Breast epithelium (tissue), 4 donors: ENCODE measurements at regions not wholly inside any gene's neighbourhood (a gene's known extent, or its start where the extent isn't known, plus 50 kb on each side); places are given as distances from the start of the nearest gene placed in this dataset.

Experiments
- DNase-seq, 2 donors: peaks; one replicate each; pipeline ENCODE4 v3.0.0-alpha.2; 2019; ENCODE audit warnings: low spot score in 2 of 2
- H3K27ac ChIP-seq, 2 donors: fragments of 200-600 bp; sonication (generic) in 1 of 2; one replicate each; pipeline ENCODE4 v1.5.1; 2016 to 2019; ENCODE audit warnings: mild to moderate bottlenecking in 1 of 2
- H3K27me3 ChIP-seq, 2 donors: fragments of 200-600 bp; sonication (generic) in 1 of 2; one replicate each; pipeline versions ENCODE4 v1.5.1 to v1.6.0; 2017 to 2019; ENCODE audit warnings: control low read depth in 1 of 2, mild to moderate bottlenecking in 1 of 2
- H3K36me3 ChIP-seq: fragments of 200-600 bp; one replicate; pipeline ENCODE4 v1.5.1; 2019
- H3K4me1 ChIP-seq, 2 donors: fragments of 200-600 bp; sonication (generic); one replicate each; pipeline ENCODE4 v1.5.1; 2016 to 2019; ENCODE audit warnings: control low read depth in 1 of 2
- H3K4me3 ChIP-seq, 3 donors: fragments of 200-600 bp; sonication (generic); 1 replicate in 2 of 3; 2 replicates in 1 of 3; pipeline ENCODE4 v1.5.1; 2016 to 2019; ENCODE audit warnings: mild to moderate bottlenecking in 3 of 3, moderate library complexity in 2 of 3
- H3K9me3 ChIP-seq, 2 donors: fragments of 200-600 bp; sonication (generic) in 1 of 2; one replicate each; pipeline ENCODE4 v1.5.1; 2016 to 2019; ENCODE audit warnings: control low read depth in 1 of 2
- CTCF ChIP-seq, 3 donors: fragments of 450-650 bp; IDR thresholded peaks; one replicate each; pipeline ENCODE4 v1.5.1; 2016 to 2017; ENCODE audit warnings: antibody characterized with exemption in 3 of 3, mild to moderate bottlenecking in 3 of 3, moderate library complexity in 3 of 3
- POLR2A ChIP-seq: fragments of 450-650 bp; IDR thresholded peaks from one replicate; pipeline ENCODE4 v1.6.1; 2016; ENCODE audit warnings: antibody characterized with exemption, mild to moderate bottlenecking, moderate library complexity
- POLR2AphosphoS5 ChIP-seq, 3 donors: sonication (generic); formaldehyde crosslinking; IDR thresholded peaks; one replicate each; pipeline ENCODE4 v1.6.1; 2017; ENCODE audit warnings: antibody characterized with exemption in 3 of 3
- intact Hi-C: fragments of 100-400 bp; cut with DNase I; formaldehyde crosslinking; loops from one replicate; pipeline ENCODE4 v1.15.1; 2023; ENCODE audit warnings: low total_unique reads

GRCh38 chr14:94890785-94891184 lies 120.9 kb upstream of the GSC start:
- no peak overlapping the region for H3K27ac ChIP-seq
- H3K27me3 ChIP-seq: peaks cover 0 to 2% of the 10 kb centered on the region in 2 donors
- no peak for DNase-seq
- intact Hi-C loops: no loop called here
- H3K4me1 ChIP-seq: no peaks in the 10 kb centered on the region
- no peak for TF ChIP-seq CTCF (IDR thresholded peaks at IDR 0.05)
- no peak overlapping the region for H3K4me3 ChIP-seq
- no peaks in the 10 kb centered on the region for H3K9me3 ChIP-seq
- H3K36me3 ChIP-seq: no peaks in the 10 kb centered on the region

DNA sequence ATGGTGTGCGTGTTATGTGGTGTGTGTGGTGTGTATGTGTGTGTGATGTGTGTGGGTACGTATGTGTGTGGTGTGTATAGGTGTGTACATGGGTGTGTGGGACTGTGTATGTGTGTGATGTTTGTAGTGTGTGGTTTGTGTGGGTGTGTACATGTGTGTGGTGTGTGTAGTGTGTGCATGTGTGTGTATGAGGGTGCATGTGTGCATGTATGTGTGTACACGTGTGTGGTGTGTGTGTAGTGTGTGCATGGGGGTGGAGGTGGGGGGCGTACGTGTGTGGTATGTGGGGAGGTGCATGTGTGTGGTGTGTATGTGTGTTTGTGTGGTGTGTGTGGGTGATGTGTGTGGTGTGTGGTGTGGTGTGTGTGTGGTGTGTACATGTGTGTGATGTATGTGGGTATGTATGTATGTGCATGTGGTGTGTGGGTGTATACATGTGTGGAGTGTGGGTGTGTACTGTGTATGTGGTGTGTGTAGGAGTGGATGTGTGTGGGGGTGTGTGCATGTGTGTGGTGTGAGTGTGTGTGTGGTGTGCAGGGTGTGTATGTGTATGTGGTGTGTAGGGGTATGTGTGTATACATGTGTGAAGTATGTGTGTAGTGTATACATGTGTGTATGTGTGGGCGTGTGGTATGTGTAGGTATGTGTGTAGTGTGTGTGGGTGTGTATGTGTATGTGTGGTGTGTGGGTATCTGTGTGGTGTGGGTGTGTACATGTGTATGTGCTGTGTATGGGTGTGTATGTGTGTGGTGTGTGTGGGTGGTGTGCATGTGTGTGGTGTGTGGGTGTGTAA lies 119.8 kb upstream of the GSC start:
- no peak for DNase-seq
- Histone ChIP-seq H3K27ac (no peak overlapping the region), H3K9me3 (no peaks in the 10 kb centered on the region), H3K4me3 (no peak overlapping the region), H3K27me3 (no peaks in the 10 kb centered on the region), H3K36me3 (no peaks in the 10 kb centered on the region), H3K4me1 (no peaks in the 10 kb centered on the region)
- TF ChIP-seq POLR2AphosphoS5 (IDR thresholded peaks at IDR 0.05) (no peak), POLR2A (no peak), CTCF (IDR thresholded peaks at IDR 0.05) (no peak)
- intact Hi-C loops: no loop called here

DNA sequence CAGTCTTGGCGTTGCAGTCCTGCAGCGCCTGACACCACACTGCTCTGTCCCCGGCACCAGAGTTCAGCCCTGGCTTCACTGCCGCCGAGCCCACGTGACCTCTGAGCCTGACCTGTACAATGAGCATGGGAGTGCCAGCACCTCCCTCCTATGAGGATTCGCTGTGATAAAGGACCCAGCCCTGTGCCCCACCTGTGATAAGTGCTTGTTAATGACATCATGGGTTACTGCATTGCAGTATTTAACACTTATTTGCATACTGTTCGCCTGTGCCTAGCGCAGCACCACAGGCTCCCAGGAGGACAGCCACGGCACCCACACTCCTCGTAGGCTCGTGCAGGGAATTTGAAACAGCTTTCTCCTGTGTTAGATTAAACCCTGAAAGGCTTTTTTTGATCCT lies 118.2 kb upstream of the GSC start:
- intact Hi-C loops: no loop called here
- no peak overlapping the region for H3K27ac ChIP-seq
- H3K36me3 ChIP-seq: no peaks in the 10 kb centered on the region
- DNase-seq: no peak
- H3K4me3 ChIP-seq: no peak overlapping the region
- TF ChIP-seq POLR2A: no peak
- no peak for TF ChIP-seq POLR2AphosphoS5 (IDR thresholded peaks at IDR 0.05)
- TF ChIP-seq CTCF (IDR thresholded peaks at IDR 0.05): no peak
- H3K27me3 ChIP-seq: no peaks in the 10 kb centered on the region
- H3K9me3 ChIP-seq: no peaks in the 10 kb centered on the region
- H3K4me1 ChIP-seq: no peaks in the 10 kb centered on the region

DNA sequence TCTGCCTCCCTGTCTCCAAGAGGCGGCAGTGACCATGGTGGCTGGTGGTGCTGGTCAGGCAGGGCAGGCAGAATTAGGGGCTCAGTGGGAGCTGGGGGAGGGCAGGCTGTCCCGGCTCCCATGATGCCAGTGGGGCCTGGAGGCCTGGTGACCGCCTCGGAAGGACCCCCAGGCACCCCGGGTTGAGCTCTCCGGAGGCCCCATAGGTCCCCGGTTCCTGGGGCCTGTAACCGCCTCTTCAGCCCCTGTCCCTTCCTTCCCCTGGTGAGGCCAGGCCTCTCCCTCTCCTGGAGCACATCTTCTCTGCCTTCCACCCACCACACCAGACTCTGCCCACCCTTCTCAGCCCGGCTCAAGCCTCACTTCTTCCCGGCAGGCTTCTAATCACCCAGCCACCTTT lies 117.7 kb upstream of the GSC start:
- Histone ChIP-seq H3K27ac (no peak overlapping the region), H3K9me3 (no peaks in the 10 kb centered on the region), H3K27me3 (no peaks in the 10 kb centered on the region), H3K4me1 (no peaks in the 10 kb centered on the region), H3K4me3 (no peak overlapping the region), H3K36me3 (no peaks in the 10 kb centered on the region)
- intact Hi-C loops: no loop called here
- DNase-seq: no peak
- TF ChIP-seq POLR2A: no peak
- no peak for TF ChIP-seq POLR2AphosphoS5 (IDR thresholded peaks at IDR 0.05)
- TF ChIP-seq CTCF (IDR thresholded peaks at IDR 0.05): no peak

DNA sequence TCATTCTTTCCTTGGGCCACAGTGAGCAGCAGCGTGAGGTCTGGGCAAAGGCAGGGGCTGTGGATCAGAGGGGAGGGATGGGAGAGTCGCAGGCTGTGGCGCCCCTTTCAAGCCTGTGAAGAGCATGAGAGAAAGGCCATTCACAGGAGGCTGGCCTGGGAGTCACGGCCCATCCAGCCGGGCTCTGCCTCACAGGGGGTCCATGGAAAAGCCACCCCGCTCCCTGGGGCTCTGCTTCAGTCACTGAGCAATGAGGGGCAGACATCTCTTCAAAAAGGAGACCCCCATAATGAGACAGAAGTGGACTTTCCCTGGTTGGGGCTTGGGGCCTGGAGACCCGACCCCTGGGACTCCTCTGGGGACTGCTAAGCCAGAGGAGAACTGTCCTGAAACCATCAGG lies 117.0 kb upstream of the GSC start:
- H3K36me3 ChIP-seq: no peaks in the 10 kb centered on the region
- intact Hi-C loops: no loop called here
- no peaks in the 10 kb centered on the region for H3K4me1 ChIP-seq
- no peaks in the 10 kb centered on the region for H3K9me3 ChIP-seq
- TF ChIP-seq POLR2AphosphoS5 (IDR thresholded peaks at IDR 0.05) (no peak), POLR2A (no peak), CTCF (IDR thresholded peaks at IDR 0.05) (no peak)
- H3K27me3 ChIP-seq: no peaks in the 10 kb centered on the region
- no peak overlapping the region for H3K4me3 ChIP-seq
- DNase-seq: no peak
- H3K27ac ChIP-seq: no peak overlapping the region
